K562 (cell line): ENCODE measurements at regions not wholly inside any gene's neighbourhood (a gene's known extent, or its start where the extent isn't known, plus 50 kb on each side); places are given as distances from the start of the nearest gene placed in this dataset.

ENCODE experiments used
- ATAC-seq: fragments of 200-7000 bp; cut with Tn5 transposase; 3 replicates; pipeline ENCODE4 v1.9.1; 2020; ENCODE audit warnings: moderate library complexity
- BruUV-seq: library from RNA; stranded (reverse); fragments of 400-500 nt; replicated peaks from 2 replicates; lab custom pipeline; 2021; lab: Mats Ljungman, UMichigan
- CTCF ChIA-PET: fragments of 300-600 bp; formaldehyde crosslinking; extraction: SDS; loops from one replicate; lab custom pipeline; 2021; ENCODE audit warnings: low intra/inter-chr PET ratio; lab: Yijun Ruan, JAX
- POLR2A ChIA-PET: fragments of 300-600, 350-650 bp; sonication (Branson Sonifier 250); formaldehyde crosslinking; extraction: SDS; loops from one replicate; lab custom pipeline; 2021; ENCODE audit warnings: antibody characterized with exemption, inconsistent platforms; lab: Yijun Ruan, JAX
- DNase-seq, 4 experiments: peaks; one replicate each; pipeline versions ENCODE4 v3.0.0 to v3.0.0-alpha.2; 2011 to 2018; ENCODE audit warnings: low spot score in 3 of 4, mixed read lengths in 3 of 4; ENCODE audit errors: extremely low read depth in 1 of 4
- FAIRE-seq: peaks from 2 replicates; lab custom pipeline; 2011; peaks lifted over from hg19 to GRCh38; lab: Jason Lieb, UNC
- H2AFZ ChIP-seq: 2 replicates; pipeline ENCODE4 v1.6.0; 2011; ENCODE audit warnings: low read depth, low read length, control low read depth, inconsistent platforms
- H3K27ac ChIP-seq: fragments of 200-600 bp; 3 replicates; pipeline ENCODE4 v1.8.0; 2011; ENCODE audit warnings: low read depth, mild to moderate bottlenecking, control low read depth, inconsistent platforms, low read length, moderate library complexity, mixed read lengths; ENCODE audit errors: extremely low read depth
- H3K27me3 ChIP-seq, 2 experiments: fragments of 300-600 bp in 1 of 2; 2 replicates in 1 of 2; 3 replicates in 1 of 2; pipeline versions ENCODE4 v1.6.0 to v1.8.0; 2011; ENCODE audit warnings: inconsistent platforms in 2 of 2, low read length in 2 of 2, mild to moderate bottlenecking in 1 of 2, mixed read lengths in 1 of 2, moderate library complexity in 1 of 2; ENCODE audit not compliant: control insufficient read depth in 2 of 2, insufficient read depth in 2 of 2
- H3K36me3 ChIP-seq: fragments of 300-600 bp; 3 replicates; pipeline ENCODE4 v1.8.0; 2011; ENCODE audit warnings: mild to moderate bottlenecking, low read length, inconsistent platforms; ENCODE audit not compliant: control insufficient read depth, insufficient read depth
- H3K4me1 ChIP-seq, 2 experiments: fragments of 200-600 bp in 1 of 2; replicated peaks in 1 of 2; 2 replicates in 1 of 2; 3 replicates in 1 of 2; pipeline versions ENCODE4 v1.5.1 to v1.8.0; 2011; ENCODE audit warnings: inconsistent platforms in 2 of 2, low read length in 2 of 2, mild to moderate bottlenecking in 1 of 2, mixed read lengths in 1 of 2, moderate library complexity in 1 of 2; ENCODE audit not compliant: control insufficient read depth in 2 of 2, insufficient read depth in 2 of 2
- H3K4me2 ChIP-seq: 2 replicates; pipeline ENCODE4 v1.6.1; 2011; ENCODE audit warnings: low read length, control low read depth, inconsistent platforms, mixed read lengths; ENCODE audit not compliant: insufficient read depth
- H3K4me3 ChIP-seq: fragments of 200-600 bp; sonication (generic), shearing (Covaris generic); 2 replicates; pipeline ENCODE4 v1.5.1; 2016; ENCODE audit warnings: control low read depth, inconsistent platforms
- H3K79me2 ChIP-seq: fragments of 200-600 bp; 3 replicates; pipeline ENCODE4 v1.8.0; 2011; ENCODE audit warnings: low read length, inconsistent platforms; ENCODE audit not compliant: control insufficient read depth, insufficient read depth
- H3K9ac ChIP-seq, 2 experiments: 2 replicates each; pipeline versions ENCODE4 v1.6.0 to v1.6.1; 2011; ENCODE audit warnings: low read depth in 2 of 2, low read length in 2 of 2, control low read depth in 1 of 2, inconsistent platforms in 1 of 2, mild to moderate bottlenecking in 1 of 2, mixed read lengths in 1 of 2; ENCODE audit not compliant: insufficient read depth in 1 of 2
- H3K9me1 ChIP-seq: one replicate; pipeline ENCODE4 v1.6.0; 2011; ENCODE audit warnings: inconsistent platforms, mild to moderate bottlenecking, low read length, moderate library complexity; ENCODE audit not compliant: control insufficient read depth, insufficient read depth
- H3K9me3 ChIP-seq: replicated peaks from 2 replicates; pipeline ENCODE4 v1.5.1; 2011; ENCODE audit warnings: low read depth, low read length, inconsistent platforms; ENCODE audit not compliant: control insufficient read depth, insufficient read depth
- H4K20me1 ChIP-seq: replicated peaks from 2 replicates; pipeline ENCODE4 v1.6.1; 2011; ENCODE audit warnings: low read length, inconsistent platforms, mixed read lengths; ENCODE audit not compliant: control insufficient read depth, insufficient read depth
- FOXJ2 ChIP-seq: fragments of 200-800 bp; sonication (Bioruptor generic); IDR thresholded peaks from 2 replicates; pipeline ENCODE4 v1.6.1; 2016; ENCODE audit warnings: missing genetic modification characterization, missing compliant biosample characterization
- KLF10 ChIP-seq: fragments of 250-450 bp; sonication (Bioruptor Pico); IDR thresholded peaks from 2 replicates; pipeline ENCODE4 v1.6.1; 2021; ENCODE audit warnings: matching md5 sums
- NFE2L1 ChIP-seq: fragments of 450-650 bp; IDR thresholded peaks from 2 replicates; pipeline ENCODE4 v1.6.1; 2016; ENCODE audit warnings: missing genetic modification characterization, low read depth, mild to moderate bottlenecking, missing compliant biosample characterization, moderate library complexity, borderline replicate concordance
- TAF15 ChIP-seq: fragments of 200-400 bp; formaldehyde crosslinking; IDR thresholded peaks from 2 replicates; pipeline ENCODE4 v1.6.1; 2017; ENCODE audit warnings: mild to moderate bottlenecking, low read depth, low read length, moderate library complexity
- ZBTB1 ChIP-seq: sonication (generic); formaldehyde crosslinking; IDR thresholded peaks from 2 replicates; pipeline ENCODE4 v1.8.1; 2023; ENCODE audit warnings: missing genetic modification reagents, low read depth, mild to moderate bottlenecking, borderline replicate concordance
- ZC3H11A ChIP-seq: IDR thresholded peaks from 2 replicates; pipeline ENCODE4 v1.6.1; 2012; ENCODE audit warnings: low read depth, low read length, improper control_type of control experiment
- ZFX ChIP-seq: sonication (generic); formaldehyde crosslinking; IDR thresholded peaks from 2 replicates; pipeline ENCODE4 v1.8.0; 2022; ENCODE audit warnings: mild to moderate bottlenecking, missing genetic modification reagents, moderate library complexity
- ZNF561 ChIP-seq: fragments of 450-650 bp; formaldehyde crosslinking; conservative IDR thresholded peaks from 2 replicates; pipeline ENCODE4 v1.4.0; 2020; ENCODE audit warnings: mild to moderate bottlenecking, moderate library complexity
- WGBS: fragments of 100-300 bp; shearing (Covaris generic); methylation state at CpG from one replicate; pipeline ENCODE4 v1.1.6; 2016; ENCODE audit warnings: low coverage, mixed read lengths; ENCODE audit not compliant: insufficient coverage; ENCODE audit errors: missing lambda C conversion rate; 5-methylcytosine and 5-hydroxymethylcytosine counted together
- in situ Hi-C: fragments of 300-500 bp; cut with MboI; formaldehyde crosslinking; loops from 4 replicates; pipeline ENCODE4 v1.15.0; 2018; ENCODE audit warnings: inconsistent platforms, mixed read lengths
- intact Hi-C: fragments of 100-400 bp; cut with micrococcal nuclease; formaldehyde crosslinking; loops from 2 replicates; pipeline ENCODE4 v1.14.2; 2022

DNA sequence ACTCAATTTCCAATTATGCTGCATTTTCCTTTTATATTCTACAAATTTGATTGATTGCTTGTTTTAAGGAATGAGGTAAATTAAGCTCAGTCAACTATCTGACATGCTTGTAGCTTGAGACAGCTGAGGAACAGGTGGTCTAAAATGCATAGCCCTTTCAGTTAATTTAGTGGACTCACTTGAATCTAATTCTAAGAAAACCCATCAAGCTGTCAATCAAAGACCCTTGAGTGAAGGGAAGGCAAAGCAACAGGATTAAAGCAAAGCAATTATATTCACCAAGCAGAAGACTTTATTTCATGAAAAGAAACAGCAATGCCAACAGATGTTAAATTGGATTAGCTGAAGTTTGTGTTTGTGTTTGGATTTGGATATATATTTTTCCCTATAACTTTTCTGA lies 228.5 kb downstream of the ARPP21 start:
- ChIA-PET CTCF (no interaction called here), POLR2A (no interaction called here)
- in situ Hi-C loops (no loop called here), intact Hi-C loops (no loop called here)
- Histone ChIP-seq H3K36me3 (no peaks in the 10 kb centered on the region), H2AFZ (no peak overlapping the region), H4K20me1 (no peaks in the 10 kb centered on the region), H3K9me3 (peaks cover 2% of the 10 kb centered on the region; the same call in 1 of the 2 replicates), H3K4me2 (no peak overlapping the region), H3K4me1 (no peaks in the 10 kb centered on the region), H3K9ac (no peak overlapping the region), H3K4me3 (no peak overlapping the region), H3K27ac (no peak overlapping the region), H3K27me3 (no peaks in the 10 kb centered on the region), H3K9me1 (no peaks in the 10 kb centered on the region), H3K79me2 (no peaks in the 10 kb centered on the region)
- no TSS peak for BruUV-seq
- DNase-seq: no peak
- no peak for TF ChIP-seq NFE2L1 (tag)
- no peak for TF ChIP-seq ZFX (CRISPR knock-in tag)
- ATAC-seq: no peak
- no peak for FAIRE-seq

DNA sequence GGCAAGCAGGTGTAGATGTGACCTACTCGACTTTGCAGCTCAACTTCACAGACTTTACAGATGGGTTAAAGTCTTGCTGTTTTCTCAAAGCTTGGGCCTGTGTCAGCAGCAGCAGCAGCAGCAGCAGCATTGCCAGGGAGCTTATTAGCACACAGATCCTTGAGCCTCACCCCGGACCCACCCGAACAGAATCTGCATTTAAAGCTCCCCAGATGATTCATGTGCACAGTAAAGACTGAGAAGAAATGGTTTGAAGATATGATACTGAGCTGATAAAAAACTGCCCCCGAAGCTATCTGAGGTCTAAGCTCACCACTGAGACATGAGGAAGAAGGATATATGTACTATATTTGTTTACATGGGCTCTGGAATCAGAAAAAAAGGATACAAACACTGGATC lies 231.7 kb downstream of the ARPP21 start:
- H3K79me2 ChIP-seq: no peaks in the 10 kb centered on the region
- 0 out of 2 replicates have a peak, but pooled peaks cover 2% of the 10 kb centered on the region for H3K9me3 ChIP-seq
- no peaks in the 10 kb centered on the region for H3K4me1 ChIP-seq
- BruUV-seq: no TSS peak
- H3K27me3 ChIP-seq: no peaks in the 10 kb centered on the region
- no peak overlapping the region for H3K9ac ChIP-seq
- no peak overlapping the region for H3K27ac ChIP-seq
- no peak for FAIRE-seq
- intact Hi-C loops: no loop called here
- no peak overlapping the region for H3K4me3 ChIP-seq
- no peaks in the 10 kb centered on the region for H3K9me1 ChIP-seq
- ATAC-seq: no peak
- in situ Hi-C loops: no loop called here
- no peak for DNase-seq
- no peak overlapping the region for H3K4me2 ChIP-seq
- CTCF ChIA-PET: no interaction called here
- 1% methylated on average over 4 of the region's 4 CpGs for WGBS
- no peak for TF ChIP-seq ZC3H11A
- no peak for TF ChIP-seq ZBTB1 (CRISPR knock-in tag)
- no peak for TF ChIP-seq TAF15
- no peak for TF ChIP-seq KLF10 (CRISPR knock-in tag)
- no peak for TF ChIP-seq ZNF561 (CRISPR knock-in tag)
- TF ChIP-seq FOXJ2 (tag): no peak
- no peaks in the 10 kb centered on the region for H4K20me1 ChIP-seq
- no peaks in the 10 kb centered on the region for H3K36me3 ChIP-seq
- no peak overlapping the region for H2AFZ ChIP-seq
- POLR2A ChIA-PET: no interaction called here
